HPDE6-E6E7 (cell line): ENCODE measurements at regions not wholly inside any gene's neighbourhood (a gene's known extent, or its start where the extent isn't known, plus 50 kb on each side); places are given as distances from the start of the nearest gene placed in this dataset.

Experiments used
- DNase-seq: peaks from one replicate; pipeline ENCODE4 v3.0.0; 2011; ENCODE audit warnings: missing footprints; ENCODE audit errors: extremely low spot score

DNA sequence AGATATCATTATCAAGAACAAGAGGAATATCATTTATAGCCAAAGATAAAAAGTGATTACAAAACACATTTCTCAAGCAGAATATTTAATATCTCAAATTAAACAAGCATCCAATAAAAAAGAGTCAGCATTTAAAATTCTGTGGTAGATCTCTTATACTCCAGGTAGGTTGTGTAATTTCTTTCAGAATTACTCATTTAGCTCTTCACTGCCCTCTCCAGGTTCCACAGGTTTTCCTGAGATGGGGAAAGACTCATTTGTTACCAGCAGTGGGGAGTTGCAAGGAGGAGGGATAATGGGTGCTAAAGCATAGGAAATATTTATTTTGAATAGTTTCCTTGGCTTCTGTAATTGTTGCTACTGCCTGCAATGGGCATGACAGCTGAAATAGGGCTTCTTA lies 83.1 kb upstream of the RASGRP1 start:
- DNase-seq: peak; percentile 51

GRCh38 chr15:38648121-38648843 lies 83.7 kb upstream of the RASGRP1 start:
- peak; percentile 23 for DNase-seq

- DNase-seq: no peak
Measured at GRCh38 chr15:38650384-38650783, 85.8 kb upstream of the RASGRP1 start.

GRCh38 chr15:38650936-38651327 lies 86.3 kb upstream of the RASGRP1 start:
- DNase-seq: no peak

GRCh38 chr15:38651328-38652038 lies 86.9 kb upstream of the RASGRP1 start:
- DNase-seq: no peak

DNA sequence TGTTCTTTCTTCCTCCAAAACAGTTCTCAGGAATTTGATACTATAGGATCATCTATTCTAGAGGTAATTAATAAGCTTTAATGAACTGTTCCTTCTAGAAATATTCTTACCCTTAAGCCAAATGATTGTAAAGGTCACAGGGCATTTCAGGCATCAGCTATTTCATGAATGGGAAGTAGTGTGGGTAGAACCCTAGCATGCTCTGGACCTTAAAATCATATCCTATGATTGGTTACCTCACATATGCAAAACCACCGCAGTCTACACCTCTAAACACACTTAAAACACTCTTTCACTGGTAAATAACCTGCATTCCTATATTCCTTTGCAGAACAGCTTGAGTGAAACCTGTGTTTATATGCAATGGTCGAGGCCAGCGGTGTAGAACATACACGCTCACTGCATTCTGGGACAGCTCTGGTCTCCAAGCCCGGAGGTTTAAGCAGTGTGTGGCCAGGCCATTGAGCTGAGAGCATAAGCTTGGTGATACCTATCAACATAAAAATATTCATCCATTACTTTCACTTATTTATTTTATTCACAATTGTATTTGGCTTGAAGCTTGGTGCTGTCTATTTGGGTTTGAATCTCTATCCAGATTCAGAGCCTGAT lies 87.7 kb upstream of the RASGRP1 start:
- no peak for DNase-seq

DNA sequence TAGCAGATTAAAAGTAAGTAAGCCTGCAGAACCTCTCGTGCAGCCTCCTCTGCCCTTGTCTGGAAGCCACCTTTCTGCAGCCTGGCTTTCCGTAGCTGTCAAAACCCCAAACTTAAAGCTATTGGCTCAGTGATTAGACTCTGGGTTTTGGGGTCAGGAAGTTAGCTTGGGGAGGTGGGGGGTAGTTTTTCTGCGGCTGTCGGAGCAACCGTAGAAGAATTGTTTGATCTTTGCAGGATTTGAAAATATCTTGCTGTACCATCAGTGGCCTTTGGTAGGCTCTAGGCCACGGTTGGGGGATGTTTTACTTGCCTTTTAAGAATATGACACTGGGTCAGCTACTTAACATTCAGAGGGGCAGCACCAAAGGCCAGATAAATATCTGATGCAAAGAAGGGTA lies 88.4 kb upstream of the RASGRP1 start:
- no peak for DNase-seq

- no peak for DNase-seq
Measured at GRCh38 chr15:38658431-38658830, 93.8 kb upstream of the RASGRP1 start.

DNA sequence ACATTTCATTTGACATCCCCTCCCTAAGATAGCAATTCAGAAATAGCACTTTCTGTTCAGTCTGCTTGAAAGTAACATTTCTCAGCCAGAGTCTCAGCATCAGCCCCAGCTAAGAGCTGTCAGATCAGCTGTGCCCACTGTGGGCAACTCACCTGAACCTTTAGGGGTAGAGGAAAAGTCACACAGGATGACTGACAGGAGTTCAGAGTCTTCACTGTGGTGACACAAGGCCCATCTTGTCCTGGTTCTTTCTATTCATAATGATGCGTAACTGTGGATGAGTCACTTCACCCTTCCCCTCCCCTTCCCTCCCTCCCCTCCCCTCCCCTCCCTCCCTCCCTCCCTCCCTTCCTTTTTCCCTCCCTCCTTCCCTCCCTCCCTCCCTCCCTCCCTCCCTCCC lies 96.1 kb upstream of the RASGRP1 start:
- no peak for DNase-seq

DNA sequence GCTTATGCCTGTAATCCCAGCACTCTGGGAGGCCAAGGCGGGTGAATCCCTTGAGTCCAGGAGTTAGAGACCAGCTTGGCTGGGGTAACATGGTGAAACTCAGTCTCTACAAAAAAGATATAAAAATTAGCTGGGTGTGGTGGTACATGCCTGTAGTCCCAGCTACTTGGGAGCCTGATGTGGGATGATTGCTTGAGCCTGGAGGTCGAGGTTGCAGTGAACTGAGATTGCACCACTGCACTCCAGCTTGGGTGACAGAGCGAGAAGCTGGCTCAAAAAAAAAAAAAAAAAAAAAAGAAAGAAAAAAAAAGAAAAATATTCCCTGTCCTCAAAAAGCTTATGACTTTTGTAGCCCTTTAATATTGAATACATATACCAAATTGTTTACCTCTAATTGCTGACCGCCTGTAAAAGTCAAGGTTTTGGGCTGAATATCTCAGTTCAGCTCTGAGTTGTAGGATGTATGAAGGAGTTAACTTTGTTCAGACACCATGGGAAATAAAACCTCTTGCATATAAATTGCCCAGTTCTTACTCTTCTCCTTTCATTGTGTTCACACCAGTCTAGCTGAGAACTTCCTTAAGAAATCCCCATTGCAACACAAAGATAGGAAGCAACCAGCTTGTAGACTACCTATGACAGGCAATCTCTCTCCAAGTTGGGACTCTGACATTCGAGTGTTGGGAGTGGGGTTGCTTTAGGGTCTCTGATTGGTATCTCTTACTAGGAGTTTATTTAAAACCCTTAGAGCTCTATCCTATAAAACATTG lies 97.6 kb upstream of the RASGRP1 start:
- DNase-seq: no peak

- DNase-seq: no peak
Measured at GRCh38 chr15:38662805-38663204, 98.2 kb upstream of the RASGRP1 start.

DNA sequence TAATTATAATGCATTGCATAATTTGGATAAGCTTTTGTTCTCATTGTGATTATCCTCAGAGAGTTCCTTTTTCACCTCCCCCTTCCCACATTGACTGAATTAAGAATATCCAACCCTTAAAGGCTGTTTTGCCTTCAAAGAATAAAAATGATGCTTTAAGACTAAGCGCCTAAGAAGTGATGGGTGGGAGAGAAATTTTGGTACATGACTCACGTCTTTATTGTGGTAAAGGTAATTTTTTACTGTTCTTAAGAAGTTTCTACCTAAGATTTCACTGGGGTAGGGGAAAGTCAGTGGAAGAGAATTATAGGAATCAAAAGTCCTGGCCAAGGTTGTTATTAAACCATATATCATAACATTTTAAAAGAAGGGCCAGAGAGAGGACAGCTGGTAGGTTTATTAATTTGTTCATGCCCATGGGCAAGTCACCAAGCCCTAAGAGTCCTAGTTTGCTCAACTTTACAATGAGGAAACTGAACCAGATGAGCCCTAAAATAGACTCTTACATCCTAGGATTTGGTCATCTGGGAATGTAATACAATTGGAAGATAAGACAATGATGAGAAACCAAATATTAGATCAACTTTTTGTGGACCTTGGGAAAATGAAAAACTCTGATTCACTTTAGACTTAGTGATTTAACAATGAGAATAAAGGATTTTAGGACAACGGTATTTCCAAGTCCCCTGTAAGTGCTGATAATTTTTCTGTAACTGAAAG lies 101.1 kb upstream of the RASGRP1 start:
- DNase-seq: no peak

GRCh38 chr15:38666865-38667510 lies 102.4 kb upstream of the RASGRP1 start:
- no peak for DNase-seq

GRCh38 chr15:38667890-38668850 lies 103.6 kb upstream of the RASGRP1 start:
- DNase-seq: no peak

- DNase-seq: no peak
Measured at GRCh38 chr15:38668898-38669391, 104.3 kb upstream of the RASGRP1 start.

DNA sequence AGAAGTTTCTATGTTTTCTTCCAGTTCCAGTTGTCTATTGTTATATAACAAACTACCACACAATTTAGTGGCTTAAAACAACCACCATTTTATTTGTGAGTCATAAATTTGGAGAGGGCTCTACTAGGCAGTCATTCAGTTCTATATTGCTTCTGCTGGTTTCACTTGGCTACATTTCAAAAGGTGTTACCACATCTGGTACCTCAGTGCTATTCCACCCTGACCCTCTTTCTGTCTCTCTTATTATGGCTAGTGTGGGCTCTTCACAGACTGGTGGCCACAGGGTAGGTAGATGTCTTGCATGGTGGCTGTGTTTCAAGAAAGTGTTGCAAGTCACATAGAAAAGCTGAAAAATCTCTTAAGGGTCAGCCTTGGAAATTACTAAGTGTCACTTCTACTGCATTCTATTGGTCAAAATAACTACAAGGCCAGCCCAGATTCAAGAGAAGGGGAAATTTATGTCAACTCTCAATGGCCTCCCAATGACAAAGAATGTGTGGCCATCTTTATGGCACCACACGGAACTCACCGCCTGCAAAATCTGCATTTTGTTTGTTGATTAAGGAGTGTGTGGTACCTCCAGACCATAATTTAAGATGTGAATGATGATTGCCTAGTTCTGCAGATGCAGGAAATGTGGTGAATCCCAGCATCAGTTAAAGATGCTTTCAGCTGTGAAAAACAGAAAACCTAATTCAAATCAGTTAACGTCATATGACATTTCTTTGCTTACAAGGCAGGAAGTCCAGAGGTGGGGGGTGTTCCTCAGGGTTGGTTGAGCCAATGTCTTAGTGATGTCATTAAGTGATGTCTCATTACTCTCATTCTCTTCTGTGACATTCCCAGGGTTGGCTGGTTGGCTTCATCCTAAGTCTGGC lies 105.8 kb upstream of the RASGRP1 start:
- DNase-seq: no peak

GRCh38 chr15:38671006-38671387 lies 106.4 kb upstream of the RASGRP1 start:
- DNase-seq: no peak

GRCh38 chr15:38671675-38672254 lies 107.2 kb upstream of the RASGRP1 start:
- DNase-seq: no peak
